ENCODE measurements at regions not wholly inside any gene's neighbourhood (a gene's known extent, or its start where the extent isn't known, plus 50 kb on each side); places are given as distances from the start of the nearest gene placed in this dataset.
"Not testable (repeated sequence)": the region's sequence is repeated elsewhere in the genome, so short reads cannot be mapped to it uniquely, and the experiment has no call there.

- no peak for ATAC-seq
- no peaks in the 10 kb centered on the region for H3K9me3 ChIP-seq
These were observed 308.9 kb upstream of the KCND2 start for GRCh38 chr7:119964065-119964464.

DNA sequence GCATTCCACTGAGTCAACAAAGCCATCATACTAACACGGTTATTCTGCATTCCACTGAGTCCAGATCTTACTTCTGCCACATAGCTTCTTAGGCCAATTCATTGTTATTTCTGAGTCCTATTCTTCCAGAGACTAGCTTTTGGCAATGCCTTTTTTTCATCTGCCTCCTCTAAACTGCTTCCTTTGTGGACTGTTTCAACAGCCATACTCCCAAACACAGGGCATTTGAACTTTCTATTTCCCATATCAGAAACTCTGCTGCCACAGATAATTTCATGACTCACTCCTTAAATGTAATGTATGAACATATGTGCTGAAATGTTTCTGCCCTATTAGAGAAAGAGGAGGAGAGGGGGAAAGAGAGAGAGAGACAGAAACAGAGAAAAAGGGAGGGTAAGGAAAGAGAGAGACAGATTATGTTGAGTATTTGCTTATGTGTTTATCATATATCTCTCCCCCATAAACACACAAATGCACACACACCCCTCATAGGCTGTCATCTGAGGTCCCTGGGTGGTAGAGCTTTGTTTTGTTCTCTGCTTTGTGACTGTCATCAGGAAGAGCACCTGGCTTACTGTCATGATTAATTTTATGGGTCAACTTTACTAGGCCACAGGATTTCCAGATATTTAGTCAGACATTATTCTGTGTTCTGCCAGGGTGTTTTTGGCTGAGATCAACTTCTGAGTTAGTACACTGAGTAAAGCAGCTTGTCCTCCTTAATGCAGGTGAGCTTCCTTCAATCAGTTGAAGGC is 308.0 kb upstream of the KCND2 start:
- POLR2A ChIA-PET = no interaction called here
- H3K4me1 ChIP-seq = no peaks in the 10 kb centered on the region
- FAIRE-seq = no peak
- no peak for TF ChIP-seq CHD2 (IDR thresholded peaks at IDR 0.05; ENCODE audit: low read length, partially characterized antibody)
- no peak for TF ChIP-seq CEBPB (IDR thresholded peaks at IDR 0.05)
- TF ChIP-seq NR3C1 (IDR thresholded peaks at IDR 0.05) = no peak
- no peak for TF ChIP-seq SMC3 (IDR thresholded peaks at IDR 0.05)
- no peak for TF ChIP-seq CBX2 (IDR thresholded peaks at IDR 0.05; ENCODE audit: borderline replicate concordance, low read depth)
- no peak for TF ChIP-seq RAD21 (conservative IDR thresholded peaks at IDR 0.05 in 1 of 2, IDR thresholded peaks at IDR 0.05 in 1 of 2)
- no peak for TF ChIP-seq RFX5 (IDR thresholded peaks at IDR 0.05)
- no peak for TF ChIP-seq RARB (CRISPR knock-in tag; IDR thresholded peaks at IDR 0.05)
- no peak for TF ChIP-seq REST (IDR thresholded peaks at IDR 0.05)
- no peak for TF ChIP-seq MAFK (IDR thresholded peaks at IDR 0.05; ENCODE audit: partially characterized antibody)
- no peak for TF ChIP-seq EHF (CRISPR knock-in tag; IDR thresholded peaks at IDR 0.05)
- no peak for DNase-seq (ENCODE audit: low read depth in 1 of 2, low spot score in 1 of 2)
- H3K27ac ChIP-seq = no peak overlapping the region
- H3K9me3 ChIP-seq = no peaks in the 10 kb centered on the region
- no peak for ATAC-seq
- CTCF ChIA-PET = no interaction called here
- no peak overlapping the region for H3K4me2 ChIP-seq
- 7% methylated on average over 1 of the region's 1 CpG for WGBS (ENCODE audit: missing lambda C conversion rate)
- H3K4me3 ChIP-seq = no peak overlapping the region

More at GRCh38 chr7:119964065-119964464, 308.9 kb upstream of the KCND2 start:
- Histone ChIP-seq H3K27ac (no peak overlapping the region), H3K4me3 (no peak overlapping the region), H3K4me1 (no peaks in the 10 kb centered on the region), H3K4me2 (no peak overlapping the region)
- POLR2A ChIA-PET = no interaction called here
- DNase-seq (ENCODE audit: low read depth in 1 of 2, low spot score in 1 of 2) (no peak), FAIRE-seq (no peak)
- CTCF ChIA-PET = no interaction called here
- TF ChIP-seq KDM1A (IDR thresholded peaks at IDR 0.05; ENCODE audit: low read depth) (no peak), POLR2A (IDR thresholded peaks at IDR 0.05; ENCODE audit: low read length) (no peak), MAZ (IDR thresholded peaks at IDR 0.05; ENCODE audit: borderline replicate concordance, low read depth, low read length) (no peak), MYC (IDR thresholded peaks at IDR 0.05; ENCODE audit: borderline replicate concordance, low read length) (no peak), EHMT2 (IDR thresholded peaks at IDR 0.05; ENCODE audit: low read depth) (no peak), KDM5A (IDR thresholded peaks at IDR 0.05) (no peak)

DNA sequence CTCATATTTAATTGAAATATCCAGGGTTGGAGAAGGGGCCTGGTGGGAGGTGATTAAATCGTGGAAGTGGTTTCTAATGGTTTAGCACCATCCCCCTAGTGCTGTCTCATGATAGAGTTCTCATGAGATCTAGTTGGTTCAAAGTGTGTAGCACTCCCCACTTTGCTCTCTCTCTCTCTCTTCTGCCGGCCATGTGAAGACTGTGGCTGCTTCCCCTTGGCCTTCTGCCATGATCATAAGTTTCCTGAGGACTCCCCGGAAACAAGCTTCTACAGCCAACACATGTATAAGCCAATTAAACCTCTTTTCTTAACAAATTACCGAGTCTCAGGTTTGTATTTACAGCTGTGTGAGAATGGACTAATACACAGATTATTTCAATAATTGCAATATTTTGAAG is 305.8 kb upstream of the KCND2 start:
- TF ChIP-seq NR3C1 (IDR thresholded peaks at IDR 0.05) (no peak), FOSL2 (IDR thresholded peaks at IDR 0.05) (no peak), FOSL2 (CRISPR knock-in tag; IDR thresholded peaks at IDR 0.05) (no peak), EP300 (IDR thresholded peaks at IDR 0.05) (no peak), CHD4 (IDR thresholded peaks at IDR 0.05; ENCODE audit: borderline replicate concordance) (no peak), MAFK (IDR thresholded peaks at IDR 0.05; ENCODE audit: partially characterized antibody) (no peak), ZFP36 (IDR thresholded peaks at IDR 0.05; ENCODE audit: borderline replicate concordance, partially characterized antibody) (no peak), SREBF2 (IDR thresholded peaks at IDR 0.05) (no peak), NFE2L2 (conservative IDR thresholded peaks at IDR 0.05; ENCODE audit: low read length) (no peak)
- FAIRE-seq = no peak
- POLR2A ChIA-PET = no interaction called here

DNA sequence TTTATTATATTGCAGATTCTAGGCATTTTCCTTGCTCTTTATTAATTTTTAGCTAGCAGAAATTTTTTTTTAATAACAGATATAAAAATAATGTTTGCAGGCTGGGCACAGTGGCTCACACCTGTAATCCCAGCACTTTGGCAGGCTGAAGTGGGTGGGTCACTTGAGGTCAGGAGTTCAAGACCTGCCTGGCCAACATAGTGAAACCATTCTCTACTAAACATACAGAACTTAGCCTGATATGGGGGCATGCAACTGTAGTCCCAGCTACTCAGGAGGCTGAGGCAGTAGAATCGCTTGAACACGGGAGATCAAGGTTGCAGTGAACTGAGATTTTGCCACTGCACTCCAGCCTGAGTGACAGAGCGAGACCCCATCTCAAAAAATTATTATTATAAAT is 304.6 kb upstream of the KCND2 start:
- H3K4me3 ChIP-seq; FAIRE-seq; POLR2A ChIA-PET; H3K27ac ChIP-seq; H3K4me1 ChIP-seq; ATAC-seq; H3K9me3 ChIP-seq; CTCF ChIA-PET; DNase-seq (ENCODE audit: low read depth in 1 of 2, low spot score in 1 of 2); H3K4me2 ChIP-seq: not testable (repeated sequence)
- 43% methylated on average over 3 of the region's 3 CpGs for WGBS (ENCODE audit: missing lambda C conversion rate)

More for the DNA sequence above, 305.8 kb upstream of the KCND2 start:
- no peak overlapping the region for H3K4me2 ChIP-seq
- H3K4me1 ChIP-seq = no peaks in the 10 kb centered on the region
- no peaks in the 10 kb centered on the region for H3K9me3 ChIP-seq
- no peak for ATAC-seq
- H3K4me3 ChIP-seq = no peak overlapping the region
- CTCF ChIA-PET = no interaction called here
- DNase-seq (ENCODE audit: low read depth in 1 of 2, low spot score in 1 of 2) = no peak
- H3K27ac ChIP-seq = no peak overlapping the region
- 19% methylated on average over 4 of the region's 4 CpGs for WGBS (ENCODE audit: missing lambda C conversion rate)
